SK-N-SH treated with all-trans-retinoic acid at 6 μM for 48 hours (cell line): ENCODE measurements at regions not wholly inside any gene's neighbourhood (a gene's known extent, or its start where the extent isn't known, plus 50 kb on each side); places are given as distances from the start of the nearest gene placed in this dataset.

Experiments used
- ATAC-seq: fragments of 200-7000 bp; cut with Tn5 transposase; 3 replicates; pipeline ENCODE4 v1.9.1; 2020; ENCODE audit warnings: mild to moderate bottlenecking, moderate library complexity
- BACH2 ChIP-seq: fragments of 250-450 bp; sonication (Bioruptor Pico); IDR thresholded peaks from 2 replicates; pipeline ENCODE4 v1.9.0; 2021; ENCODE audit warnings: mild to moderate bottlenecking, borderline replicate concordance
- CREB5 ChIP-seq: fragments of 250-450 bp; sonication (Bioruptor Pico); IDR thresholded peaks from 2 replicates; pipeline ENCODE4 v1.5.1; 2020; ENCODE audit warnings: low read depth, mild to moderate bottlenecking, moderate library complexity
- CSDC2 ChIP-seq: fragments of 250-450 bp; sonication (Bioruptor Pico); IDR thresholded peaks from 2 replicates; pipeline ENCODE4 v1.5.0; 2020; ENCODE audit warnings: mild to moderate bottlenecking, moderate library complexity
- ESRRG ChIP-seq: fragments of 250-450 bp; sonication (Bioruptor Pico); IDR thresholded peaks from 2 replicates; pipeline ENCODE4 v1.6.1; 2021; ENCODE audit warnings: mild to moderate bottlenecking
- OSR1 ChIP-seq: fragments of 250-450 bp; sonication (Bioruptor Pico); IDR thresholded peaks from 2 replicates; pipeline ENCODE4 v1.8.0; 2022; ENCODE audit warnings: moderate library complexity, mild to moderate bottlenecking, inconsistent platforms
- PATZ1 ChIP-seq: fragments of 250-450 bp; sonication (Bioruptor Pico); IDR thresholded peaks from 2 replicates; pipeline ENCODE4 v1.8.0; 2020; ENCODE audit warnings: mild to moderate bottlenecking, moderate library complexity, borderline replicate concordance
- POU6F1 ChIP-seq: fragments of 250-450 bp; sonication (Bioruptor Pico); IDR thresholded peaks from 2 replicates; pipeline ENCODE4 v1.8.0; 2021; ENCODE audit warnings: low read depth, mild to moderate bottlenecking, moderate library complexity, borderline replicate concordance
- PPARA ChIP-seq: fragments of 250-450 bp; sonication (Bioruptor Pico); IDR thresholded peaks from 2 replicates; pipeline ENCODE4 v1.5.0; 2020; ENCODE audit warnings: mild to moderate bottlenecking, borderline replicate concordance
- SNAI2 ChIP-seq: fragments of 250-450 bp; sonication (Bioruptor Pico); IDR thresholded peaks from 2 replicates; pipeline ENCODE4 v1.5.0; 2020; ENCODE audit warnings: mild to moderate bottlenecking, moderate library complexity
- TCF4 ChIP-seq: fragments of 250-450 bp; sonication (Bioruptor Pico); IDR thresholded peaks from 2 replicates; pipeline ENCODE4 v1.8.0; 2021; ENCODE audit warnings: mild to moderate bottlenecking, moderate library complexity, borderline replicate concordance
- TOX ChIP-seq: fragments of 250-450 bp; sonication (Bioruptor Pico); IDR thresholded peaks from 2 replicates; pipeline ENCODE4 v1.8.0; 2021; ENCODE audit warnings: mild to moderate bottlenecking, moderate library complexity, borderline replicate concordance
- TSHZ2 ChIP-seq: fragments of 250-450 bp; sonication (Bioruptor Pico); IDR thresholded peaks from 2 replicates; pipeline ENCODE4 v1.5.0; 2020; ENCODE audit warnings: mild to moderate bottlenecking, moderate library complexity
- ZC3H10 ChIP-seq: fragments of 250-450 bp; sonication (Bioruptor Pico); IDR thresholded peaks from 2 replicates; pipeline ENCODE4 v1.5.1; 2021; ENCODE audit warnings: mild to moderate bottlenecking, moderate library complexity
- ZFP3 ChIP-seq: fragments of 250-450 bp; sonication (Bioruptor Pico); IDR thresholded peaks from 2 replicates; pipeline ENCODE4 v1.5.0; 2020; ENCODE audit warnings: mild to moderate bottlenecking, moderate library complexity
- ZFP30 ChIP-seq: fragments of 450-650 bp; formaldehyde crosslinking; IDR thresholded peaks from 2 replicates; pipeline ENCODE4 v1.5.0; 2022; ENCODE audit warnings: mild to moderate bottlenecking, moderate library complexity
- ZNF565 ChIP-seq: fragments of 450-650 bp; formaldehyde crosslinking; conservative IDR thresholded peaks from 2 replicates; pipeline ENCODE4 v1.5.0; 2020; ENCODE audit warnings: low read depth, mild to moderate bottlenecking, moderate library complexity
- ZNF70 ChIP-seq: fragments of 450-650 bp; formaldehyde crosslinking; IDR thresholded peaks from 2 replicates; pipeline ENCODE4 v1.5.0; 2020; ENCODE audit warnings: mild to moderate bottlenecking, moderate library complexity
- ZNF8 ChIP-seq: fragments of 450-650 bp; formaldehyde crosslinking; IDR thresholded peaks from 2 replicates; pipeline ENCODE4 v1.5.0; 2020; ENCODE audit warnings: mild to moderate bottlenecking, moderate library complexity

- TF ChIP-seq SNAI2 (CRISPR knock-in tag), result no peak
- TF ChIP-seq TCF4 (CRISPR knock-in tag), result no peak
- no peak for TF ChIP-seq PPARA
- TF ChIP-seq ZFP3, result no peak
- no peak for TF ChIP-seq CREB5
- TF ChIP-seq OSR1 (CRISPR knock-in tag), result no peak
- no peak for TF ChIP-seq ZNF565 (CRISPR knock-in tag)
- TF ChIP-seq POU6F1 (CRISPR knock-in tag), result no peak
- TF ChIP-seq TSHZ2 (CRISPR knock-in tag), result no peak
- no peak for TF ChIP-seq ESRRG (CRISPR knock-in tag)
- TF ChIP-seq TOX, result no peak
- no peak for TF ChIP-seq ZC3H10 (CRISPR knock-in tag)
- no peak for ATAC-seq
These were observed 53.8 kb upstream of the PCBD1 start for GRCh38 chr10:70942125-70942524.

- TF ChIP-seq TOX, result no peak
- no peak for TF ChIP-seq CREB5
- no peak for TF ChIP-seq ZNF8 (CRISPR knock-in tag)
- TF ChIP-seq POU6F1 (CRISPR knock-in tag), result no peak
- TF ChIP-seq ZC3H10 (CRISPR knock-in tag), result no peak
- no peak for TF ChIP-seq TSHZ2 (CRISPR knock-in tag)
- no peak for TF ChIP-seq SNAI2 (CRISPR knock-in tag)
- TF ChIP-seq ZNF70 (CRISPR knock-in tag), result no peak
- no peak for TF ChIP-seq PATZ1 (CRISPR knock-in tag)
- no peak for TF ChIP-seq ZFP3
- no peak for ATAC-seq
These were observed 54.4 kb upstream of the PCBD1 start for GRCh38 chr10:70942725-70943124.

GRCh38 chr10:70943249-70943648 is 54.9 kb upstream of the PCBD1 start:
- no peak for ATAC-seq
- TF ChIP-seq PPARA (no peak), CSDC2 (no peak), TCF4 (CRISPR knock-in tag) (no peak), ZNF565 (CRISPR knock-in tag) (no peak), BACH2 (CRISPR knock-in tag) (no peak), ZFP30 (CRISPR knock-in tag) (no peak), OSR1 (CRISPR knock-in tag) (no peak)
